HEK293 (cell line): ENCODE measurements at regions not wholly inside any gene's neighbourhood (a gene's known extent, or its start where the extent isn't known, plus 50 kb on each side); places are given as distances from the start of the nearest gene placed in this dataset.

Experiments
- GFI1B ChIP-seq: fragments of 450-650 bp; formaldehyde crosslinking; IDR thresholded peaks from 2 replicates; pipeline ENCODE4 v1.5.1; 2016; ENCODE audit warnings: missing biosample characterization, missing genetic modification characterization
- HOXA7 ChIP-seq: sonication (generic); formaldehyde crosslinking; IDR thresholded peaks from 2 replicates; pipeline ENCODE4 v1.8.1; 2022; ENCODE audit warnings: missing genetic modification reagents, borderline replicate concordance
- KLF16 ChIP-seq: fragments of 450-650 bp; formaldehyde crosslinking; IDR thresholded peaks from 2 replicates; pipeline ENCODE4 v1.5.1; 2017; ENCODE audit warnings: missing biosample characterization, missing genetic modification characterization
- PRDM2 ChIP-seq: fragments of 450-650 bp; formaldehyde crosslinking; IDR thresholded peaks from 2 replicates; pipeline ENCODE4 v1.5.1; 2016; ENCODE audit warnings: missing biosample characterization, missing genetic modification characterization, borderline replicate concordance
- TRIM28 ChIP-seq: IDR thresholded peaks from 2 replicates; pipeline ENCODE4 v1.6.1; 2011; ENCODE audit warnings: low read length, control low read depth, borderline replicate concordance
- ZBTB10 ChIP-seq: fragments of 450-650 bp; formaldehyde crosslinking; IDR thresholded peaks from 2 replicates; pipeline ENCODE4 v1.5.1; 2016; ENCODE audit warnings: missing biosample characterization, missing genetic modification characterization
- ZBTB6 ChIP-seq: fragments of 450-650 bp; formaldehyde crosslinking; IDR thresholded peaks from 2 replicates; pipeline ENCODE4 v1.5.1; 2017; ENCODE audit warnings: missing biosample characterization, missing genetic modification characterization
- ZNF146 ChIP-seq: fragments of 450-650 bp; formaldehyde crosslinking; IDR thresholded peaks from 2 replicates; pipeline ENCODE4 v1.5.1; 2016; ENCODE audit warnings: missing biosample characterization, missing genetic modification characterization
- ZNF16 ChIP-seq: fragments of 450-650 bp; formaldehyde crosslinking; IDR thresholded peaks from 2 replicates; pipeline ENCODE4 v1.5.1; 2016; ENCODE audit warnings: low read depth, missing biosample characterization, missing genetic modification characterization
- ZNF175 ChIP-seq: fragments of 450-650 bp; formaldehyde crosslinking; IDR thresholded peaks from 2 replicates; pipeline ENCODE4 v1.5.1; 2016; ENCODE audit warnings: missing biosample characterization, missing genetic modification characterization
- ZNF211 ChIP-seq: fragments of 450-650 bp; formaldehyde crosslinking; IDR thresholded peaks from 2 replicates; pipeline ENCODE4 v1.5.1; 2016; ENCODE audit warnings: low read depth, missing biosample characterization, missing genetic modification characterization
- ZNF239 ChIP-seq: fragments of 450-650 bp; formaldehyde crosslinking; IDR thresholded peaks from 2 replicates; pipeline ENCODE4 v1.5.1; 2016; ENCODE audit warnings: missing biosample characterization, missing genetic modification characterization
- ZNF266 ChIP-seq: fragments of 450-650 bp; formaldehyde crosslinking; IDR thresholded peaks from 2 replicates; pipeline ENCODE4 v1.5.1; 2016; ENCODE audit warnings: missing biosample characterization, missing genetic modification characterization, low read depth
- ZNF513 ChIP-seq: fragments of 450-650 bp; IDR thresholded peaks from 2 replicates; pipeline ENCODE4 v1.5.1; 2018; ENCODE audit warnings: missing biosample characterization, missing genetic modification characterization
- ZNF514 ChIP-seq: fragments of 450-650 bp; formaldehyde crosslinking; IDR thresholded peaks from 2 replicates; pipeline ENCODE4 v1.5.1; 2016; ENCODE audit warnings: missing biosample characterization, missing genetic modification characterization
- ZNF518A ChIP-seq: fragments of 450-650 bp; formaldehyde crosslinking; conservative IDR thresholded peaks from 2 replicates; pipeline ENCODE4 v1.5.1; 2016; ENCODE audit warnings: low read depth, missing biosample characterization, missing genetic modification characterization
- ZNF530 ChIP-seq: fragments of 450-650 bp; formaldehyde crosslinking; IDR thresholded peaks from 2 replicates; pipeline ENCODE4 v1.5.1; 2016; ENCODE audit warnings: low read depth, missing biosample characterization, missing genetic modification characterization
- ZNF645 ChIP-seq: fragments of 450-650 bp; formaldehyde crosslinking; IDR thresholded peaks from 2 replicates; pipeline ENCODE4; 2016; ENCODE audit warnings: missing biosample characterization, missing genetic modification characterization
- ZNF677 ChIP-seq: fragments of 450-650 bp; IDR thresholded peaks from 2 replicates; pipeline ENCODE4 v1.5.0; 2018; ENCODE audit warnings: missing biosample characterization, mild to moderate bottlenecking, missing genetic modification characterization, moderate library complexity
- ZNF704 ChIP-seq: fragments of 450-650 bp; formaldehyde crosslinking; IDR thresholded peaks from 2 replicates; pipeline ENCODE4 v1.5.1; 2016; ENCODE audit warnings: missing biosample characterization, missing genetic modification characterization

GRCh38 chr6:37576336-37576737 is 76.6 kb upstream of the CCDC167 start (continued):
- peak; percentile 45; the same call in 1 of the 2 replicates for TF ChIP-seq ZNF645 (tag by site-specific recombination)
- no peak for TF ChIP-seq ZNF239
- TF ChIP-seq TRIM28, result no peak
- TF ChIP-seq KLF16 (tag by site-specific recombination), result no peak
- TF ChIP-seq ZNF211 (tag by site-specific recombination), result no peak
- no peak for TF ChIP-seq ZNF677 (tag by site-specific recombination)
- no peak for TF ChIP-seq HOXA7 (CRISPR knock-in tag)
- TF ChIP-seq ZNF518A (tag by site-specific recombination), result no peak
- TF ChIP-seq ZNF175 (tag by site-specific recombination), result no peak
- no peak for TF ChIP-seq ZNF513 (tag by site-specific recombination)
- no peak for TF ChIP-seq GFI1B (tag by site-specific recombination)
- TF ChIP-seq ZNF266 (tag by site-specific recombination), result no peak
- no peak for TF ChIP-seq ZNF16 (tag by site-specific recombination)
- no peak for TF ChIP-seq ZNF514 (tag by site-specific recombination)
- TF ChIP-seq PRDM2 (tag by site-specific recombination), result no peak
- no peak for TF ChIP-seq ZNF530 (tag by site-specific recombination)
- TF ChIP-seq ZNF704 (tag by site-specific recombination), result no peak
- peak; percentile 43; the same call in 1 of the 2 replicates for TF ChIP-seq ZBTB10
- no peak for TF ChIP-seq ZBTB6
- TF ChIP-seq ZNF146, result 0 out of 2 replicates have a peak, but pooled peaks have one; percentile 17
